HepG2 (cell line): ENCODE measurements at regions not wholly inside any gene's neighbourhood (a gene's known extent, or its start where the extent isn't known, plus 50 kb on each side); places are given as distances from the start of the nearest gene placed in this dataset.

Source experiments
- ATAC-seq: fragments of 200-7000 bp; cut with Tn5 transposase; 3 replicates; pipeline ENCODE4 v1.9.1; 2020; ENCODE audit warnings: mild to moderate bottlenecking, moderate library complexity
- BruUV-seq: library from RNA; stranded (reverse); fragments of 400-500 nt; replicated peaks from 2 replicates; lab custom pipeline; 2021; lab: Mats Ljungman, UMichigan
- CTCF ChIA-PET: fragments of 300-600 bp; formaldehyde crosslinking; extraction: SDS; loops from one replicate; lab custom pipeline; 2021; ENCODE audit warnings: low total read pairs, inconsistent platforms, low intra/inter-chr PET ratio; lab: Yijun Ruan, JAX
- POLR2A ChIA-PET: fragments of 350-600 bp; sonication (Branson Sonifier 250); formaldehyde crosslinking; loops from one replicate; lab custom pipeline; 2020; ENCODE audit warnings: antibody characterized with exemption, inconsistent platforms; lab: Yijun Ruan, JAX
- DNase-seq: peaks from one replicate; pipeline ENCODE4 v3.0.0-alpha.2; 2015; ENCODE audit warnings: low spot score
- FAIRE-seq: peaks from 3 replicates; lab custom pipeline; 2011; peaks lifted over from hg19 to GRCh38; lab: Jason Lieb, UNC
- H2AFZ ChIP-seq: one replicate; pipeline ENCODE4 v1.6.1; 2011; ENCODE audit warnings: low read length, inconsistent platforms
- H3K27ac ChIP-seq: fragments of 300-600 bp; 3 replicates; pipeline ENCODE4 v1.8.0; 2011; ENCODE audit warnings: mixed run types, mild to moderate bottlenecking, mixed read lengths, low read length, inconsistent platforms; ENCODE audit not compliant: insufficient read depth; ENCODE audit errors: extremely low read length
- H3K27me3 ChIP-seq, 2 experiments: fragments of 200-600 bp in 1 of 2; 2 replicates in 1 of 2; 3 replicates in 1 of 2; pipeline versions ENCODE4 v1.6.0 to v1.8.0; 2011; ENCODE audit warnings: low read length in 2 of 2, mild to moderate bottlenecking in 2 of 2, moderate library complexity in 2 of 2, inconsistent platforms in 1 of 2; ENCODE audit not compliant: insufficient read depth in 2 of 2, control insufficient read depth in 1 of 2
- H3K36me3 ChIP-seq, 2 experiments: fragments of 200-600 bp in 1 of 2; replicated peaks in 1 of 2; 2 replicates in 1 of 2; 3 replicates in 1 of 2; pipeline versions ENCODE4 v1.5.1 to v1.8.0; 2011; ENCODE audit warnings: low read length in 2 of 2, inconsistent platforms in 1 of 2; ENCODE audit not compliant: insufficient read depth in 2 of 2, control insufficient read depth in 1 of 2
- H3K4me1 ChIP-seq: 2 replicates; pipeline ENCODE4 v1.5.1; 2012; ENCODE audit warnings: low read length, inconsistent platforms; ENCODE audit not compliant: insufficient read depth
- H3K4me2 ChIP-seq: 2 replicates; pipeline ENCODE4 v1.6.0; 2011; ENCODE audit warnings: low read depth, low read length, inconsistent platforms
- H3K4me3 ChIP-seq, 3 experiments: fragments of 200-600 bp in 1 of 3; sonication (generic), shearing (Covaris generic) in 1 of 3; replicated peaks in 1 of 3; 2 replicates each; pipeline ENCODE4 v1.5.1; 2011 to 2016; ENCODE audit warnings: low read length in 3 of 3, inconsistent platforms in 2 of 3, low read depth in 2 of 3, mild to moderate bottlenecking in 2 of 3, control low read depth in 1 of 3, mixed read lengths in 1 of 3; ENCODE audit not compliant: insufficient read depth in 1 of 3
- H3K79me2 ChIP-seq: one replicate; pipeline ENCODE4 v1.6.1; 2011; ENCODE audit warnings: low read length, inconsistent platforms; ENCODE audit not compliant: insufficient read depth
- H3K9ac ChIP-seq: 2 replicates; pipeline ENCODE4 v1.6.0; 2011; ENCODE audit warnings: mild to moderate bottlenecking, low read depth, low read length, inconsistent platforms; ENCODE audit not compliant: insufficient read depth
- H3K9me3 ChIP-seq: 2 replicates; pipeline ENCODE4 v1.5.1; 2012; ENCODE audit warnings: mild to moderate bottlenecking, low read length
- H4K20me1 ChIP-seq: 2 replicates; pipeline ENCODE4 v1.6.0; 2011; ENCODE audit warnings: inconsistent platforms, mild to moderate bottlenecking, low read length, moderate library complexity; ENCODE audit not compliant: insufficient read depth
- NRL ChIP-seq: sonication (generic); formaldehyde crosslinking; IDR thresholded peaks from 2 replicates; pipeline ENCODE4 v1.5.0; 2020; ENCODE audit warnings: missing genetic modification reagents, mild to moderate bottlenecking, moderate library complexity, borderline replicate concordance
- REL ChIP-seq: sonication (generic); formaldehyde crosslinking; conservative IDR thresholded peaks from 2 replicates; pipeline ENCODE4 v1.8.0; 2022; ENCODE audit warnings: mild to moderate bottlenecking, missing genetic modification reagents, moderate library complexity
- WGBS: methylation state at CpG from one replicate; pipeline ENCODE4 v1.1.6; 2017; ENCODE audit warnings: low lambda C conversion rate; 5-methylcytosine and 5-hydroxymethylcytosine counted together
- in situ Hi-C: cut with HindIII; loops from 2 replicates; pipeline ENCODE4 v1.10.0; 2017; ENCODE audit warnings: low pct_unique_long_range_greater_than_20kb; ENCODE audit not compliant: extremely low pct_ligation_motif_present
- intact Hi-C: fragments of 100-400 bp; cut with micrococcal nuclease; formaldehyde crosslinking; loops from one replicate; pipeline ENCODE4 v1.10.0; 2022; ENCODE audit not compliant: unreplicated experiment
- TF ChIP-seq, protein P1 (sequence below): sonication (generic); formaldehyde crosslinking; IDR thresholded peaks from 2 replicates; pipeline ENCODE4 v1.9.0; 2021; ENCODE audit warnings: mild to moderate bottlenecking, missing genetic modification reagents

- Histone ChIP-seq H3K36me3 (no peaks in the 10 kb centered on the region), H3K9ac (no peak overlapping the region), H3K4me2 (no peak overlapping the region), H3K79me2 (no peaks in the 10 kb centered on the region), H3K4me1 (no peaks in the 10 kb centered on the region), H3K27me3 (no peaks in the 10 kb centered on the region), H3K9me3 (peaks cover 84% of the 10 kb centered on the region), H4K20me1 (no peaks in the 10 kb centered on the region)
- ChIA-PET CTCF (no interaction called here), POLR2A (no interaction called here)
- no peak for DNase-seq
- BruUV-seq = no TSS peak
- FAIRE-seq = no peak
- whole genome bisulfite sequencing = 4% methylated on average over 2 of the region's 2 CpGs
- in situ Hi-C loops = no loop called here
- ATAC-seq = no peak
- intact Hi-C loops = no loop called here
- TF ChIP-seq, protein P1, sequence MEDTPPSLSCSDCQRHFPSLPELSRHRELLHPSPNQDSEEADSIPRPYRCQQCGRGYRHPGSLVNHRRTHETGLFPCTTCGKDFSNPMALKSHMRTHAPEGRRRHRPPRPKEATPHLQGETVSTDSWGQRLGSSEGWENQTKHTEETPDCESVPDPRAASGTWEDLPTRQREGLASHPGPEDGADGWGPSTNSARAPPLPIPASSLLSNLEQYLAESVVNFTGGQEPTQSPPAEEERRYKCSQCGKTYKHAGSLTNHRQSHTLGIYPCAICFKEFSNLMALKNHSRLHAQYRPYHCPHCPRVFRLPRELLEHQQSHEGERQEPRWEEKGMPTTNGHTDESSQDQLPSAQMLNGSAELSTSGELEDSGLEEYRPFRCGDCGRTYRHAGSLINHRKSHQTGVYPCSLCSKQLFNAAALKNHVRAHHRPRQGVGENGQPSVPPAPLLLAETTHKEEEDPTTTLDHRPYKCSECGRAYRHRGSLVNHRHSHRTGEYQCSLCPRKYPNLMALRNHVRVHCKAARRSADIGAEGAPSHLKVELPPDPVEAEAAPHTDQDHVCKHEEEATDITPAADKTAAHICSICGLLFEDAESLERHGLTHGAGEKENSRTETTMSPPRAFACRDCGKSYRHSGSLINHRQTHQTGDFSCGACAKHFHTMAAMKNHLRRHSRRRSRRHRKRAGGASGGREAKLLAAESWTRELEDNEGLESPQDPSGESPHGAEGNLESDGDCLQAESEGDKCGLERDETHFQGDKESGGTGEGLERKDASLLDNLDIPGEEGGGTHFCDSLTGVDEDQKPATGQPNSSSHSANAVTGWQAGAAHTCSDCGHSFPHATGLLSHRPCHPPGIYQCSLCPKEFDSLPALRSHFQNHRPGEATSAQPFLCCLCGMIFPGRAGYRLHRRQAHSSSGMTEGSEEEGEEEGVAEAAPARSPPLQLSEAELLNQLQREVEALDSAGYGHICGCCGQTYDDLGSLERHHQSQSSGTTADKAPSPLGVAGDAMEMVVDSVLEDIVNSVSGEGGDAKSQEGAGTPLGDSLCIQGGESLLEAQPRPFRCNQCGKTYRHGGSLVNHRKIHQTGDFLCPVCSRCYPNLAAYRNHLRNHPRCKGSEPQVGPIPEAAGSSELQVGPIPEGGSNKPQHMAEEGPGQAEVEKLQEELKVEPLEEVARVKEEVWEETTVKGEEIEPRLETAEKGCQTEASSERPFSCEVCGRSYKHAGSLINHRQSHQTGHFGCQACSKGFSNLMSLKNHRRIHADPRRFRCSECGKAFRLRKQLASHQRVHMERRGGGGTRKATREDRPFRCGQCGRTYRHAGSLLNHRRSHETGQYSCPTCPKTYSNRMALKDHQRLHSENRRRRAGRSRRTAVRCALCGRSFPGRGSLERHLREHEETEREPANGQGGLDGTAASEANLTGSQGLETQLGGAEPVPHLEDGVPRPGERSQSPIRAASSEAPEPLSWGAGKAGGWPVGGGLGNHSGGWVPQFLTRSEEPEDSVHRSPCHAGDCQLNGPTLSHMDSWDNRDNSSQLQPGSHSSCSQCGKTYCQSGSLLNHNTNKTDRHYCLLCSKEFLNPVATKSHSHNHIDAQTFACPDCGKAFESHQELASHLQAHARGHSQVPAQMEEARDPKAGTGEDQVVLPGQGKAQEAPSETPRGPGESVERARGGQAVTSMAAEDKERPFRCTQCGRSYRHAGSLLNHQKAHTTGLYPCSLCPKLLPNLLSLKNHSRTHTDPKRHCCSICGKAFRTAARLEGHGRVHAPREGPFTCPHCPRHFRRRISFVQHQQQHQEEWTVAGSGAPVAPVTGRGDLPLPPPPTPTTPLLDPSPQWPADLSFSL (CRISPR knock-in tag) = no peak
- TF ChIP-seq REL (CRISPR knock-in tag) (no peak), NRL (CRISPR knock-in tag) (no peak)
- TF ChIP-seq, all 625 proteins: peak for 0
- H2AFZ ChIP-seq = no peak overlapping the region
- H3K4me3 ChIP-seq = no peak overlapping the region
- no peak overlapping the region for H3K27ac ChIP-seq
Measured at GRCh38 chr9:118455259-118455658, 751.1 kb downstream of the TLR4 start.
